Activated T-cell treated with anti-CD3 and anti-CD28 coated beads, Interleukin-2, amount 50 U/mL, for 4 hours (primary cell): ENCODE measurements at regions not wholly inside any gene's neighbourhood (a gene's known extent, or its start where the extent isn't known, plus 50 kb on each side); places are given as distances from the start of the nearest gene placed in this dataset.
"Not testable (repeated sequence)": the region's sequence is repeated elsewhere in the genome, so short reads cannot be mapped to it uniquely, and the experiment has no call there.

ENCODE experiments used
- ATAC-seq, 2 donors: fragments of 200-7000 bp; cut with Tn5 transposase; one replicate each; pipeline ENCODE4 v1.10.0; 2021
- DNase-seq: peaks from one replicate; pipeline ENCODE4 v3.0.0-alpha.2; 2020
- H3K27me3 Mint-ChIP-seq: one replicate; pipeline ENCODE4 v1.8.0; 2021; ENCODE audit warnings: low read depth, mixed read lengths
- H3K36me3 Mint-ChIP-seq: one replicate; pipeline ENCODE4 v1.8.0; 2022; ENCODE audit warnings: mixed read lengths; ENCODE audit not compliant: insufficient read depth
- H3K4me1 Mint-ChIP-seq: one replicate; pipeline ENCODE4 v1.8.0; 2021; ENCODE audit warnings: low read depth, mixed read lengths
- H3K4me3 Mint-ChIP-seq: one replicate; pipeline ENCODE4 v1.8.0; 2021; ENCODE audit warnings: mild to moderate bottlenecking, moderate library complexity, mixed read lengths
- H3K9me3 Mint-ChIP-seq: one replicate; pipeline ENCODE4 v1.8.0; 2021; ENCODE audit warnings: mixed read lengths

- H3K9me3 Mint-ChIP-seq: peaks cover 31% of the 10 kb centered on the region
- ATAC-seq, H3K36me3 Mint-ChIP-seq, DNase-seq, H3K4me3 Mint-ChIP-seq, H3K27me3 Mint-ChIP-seq, H3K4me1 Mint-ChIP-seq: not testable (repeated sequence)
These were observed 222.5 kb upstream of the GRIK2 start for GRCh38 chr6:101171049-101171448.

- ATAC-seq (no peak), DNase-seq (no peak)
- no peak overlapping the region for H3K4me3 Mint-ChIP-seq
- no peaks in the 10 kb centered on the region for H3K27me3 Mint-ChIP-seq
- H3K9me3 Mint-ChIP-seq: no peaks in the 10 kb centered on the region
- no peaks in the 10 kb centered on the region for H3K36me3 Mint-ChIP-seq
- no peaks in the 10 kb centered on the region for H3K4me1 Mint-ChIP-seq
These were observed 214.8 kb upstream of the GRIK2 start for GRCh38 chr6:101178748-101179147.

- Mint-ChIP-seq H3K27me3 (no peaks in the 10 kb centered on the region), H3K36me3 (no peaks in the 10 kb centered on the region), H3K4me1 (no peaks in the 10 kb centered on the region), H3K4me3 (no peak overlapping the region), H3K9me3 (no peaks in the 10 kb centered on the region)
- DNase-seq: no peak
- no peak for ATAC-seq
These were observed 212.5 kb upstream of the GRIK2 start for GRCh38 chr6:101181006-101181405.

GRCh38 chr6:101188285-101188798 lies 205.2 kb upstream of the GRIK2 start:
- DNase-seq, H3K27me3 Mint-ChIP-seq, ATAC-seq, H3K9me3 Mint-ChIP-seq, H3K4me1 Mint-ChIP-seq, H3K4me3 Mint-ChIP-seq, H3K36me3 Mint-ChIP-seq: not testable (repeated sequence)

- ATAC-seq (no peak), DNase-seq (no peak)
- Mint-ChIP-seq H3K4me1 (no peaks in the 10 kb centered on the region), H3K36me3 (no peaks in the 10 kb centered on the region), H3K27me3 (no peaks in the 10 kb centered on the region), H3K9me3 (no peaks in the 10 kb centered on the region), H3K4me3 (no peak overlapping the region)
These were observed 197.9 kb upstream of the GRIK2 start for GRCh38 chr6:101195588-101195987.

- Mint-ChIP-seq H3K4me3 (no peak overlapping the region), H3K4me1 (no peaks in the 10 kb centered on the region), H3K9me3 (no peaks in the 10 kb centered on the region), H3K27me3 (no peaks in the 10 kb centered on the region), H3K36me3 (no peaks in the 10 kb centered on the region)
- ATAC-seq: no peak
- no peak for DNase-seq
These were observed 194.1 kb upstream of the GRIK2 start for GRCh38 chr6:101199441-101199840.

- Mint-ChIP-seq H3K36me3 (no peaks in the 10 kb centered on the region), H3K4me3 (no peak overlapping the region), H3K27me3 (no peaks in the 10 kb centered on the region), H3K4me1 (no peaks in the 10 kb centered on the region), H3K9me3 (no peaks in the 10 kb centered on the region)
- ATAC-seq: no peak
- no peak for DNase-seq
These were observed 190.6 kb upstream of the GRIK2 start for GRCh38 chr6:101202867-101203374.

- Mint-ChIP-seq H3K36me3 (no peaks in the 10 kb centered on the region), H3K27me3 (no peaks in the 10 kb centered on the region), H3K9me3 (no peaks in the 10 kb centered on the region), H3K4me3 (no peak overlapping the region), H3K4me1 (no peaks in the 10 kb centered on the region)
- DNase-seq: no peak
- ATAC-seq: no peak
These were observed 189.8 kb upstream of the GRIK2 start for GRCh38 chr6:101203664-101204063.

- Mint-ChIP-seq H3K4me1 (no peaks in the 10 kb centered on the region), H3K4me3 (no peak overlapping the region), H3K9me3 (no peaks in the 10 kb centered on the region), H3K36me3 (no peaks in the 10 kb centered on the region), H3K27me3 (no peaks in the 10 kb centered on the region)
- ATAC-seq (no peak), DNase-seq (no peak)
These were observed 185.4 kb upstream of the GRIK2 start for GRCh38 chr6:101208152-101208551.

GRCh38 chr6:101212640-101213039 lies 180.9 kb upstream of the GRIK2 start:
- Mint-ChIP-seq H3K36me3 (no peaks in the 10 kb centered on the region), H3K4me1 (no peaks in the 10 kb centered on the region), H3K9me3 (no peaks in the 10 kb centered on the region), H3K27me3 (no peaks in the 10 kb centered on the region), H3K4me3 (no peak overlapping the region)
- DNase-seq (no peak), ATAC-seq (no peak)

GRCh38 chr6:101222007-101222406 lies 171.5 kb upstream of the GRIK2 start:
- Mint-ChIP-seq H3K27me3 (no peaks in the 10 kb centered on the region), H3K4me1 (no peaks in the 10 kb centered on the region), H3K36me3 (no peaks in the 10 kb centered on the region), H3K9me3 (no peaks in the 10 kb centered on the region), H3K4me3 (no peak overlapping the region)
- no peak for DNase-seq
- ATAC-seq: no peak

GRCh38 chr6:101224751-101225150 lies 168.8 kb upstream of the GRIK2 start:
- Mint-ChIP-seq H3K27me3 (no peaks in the 10 kb centered on the region), H3K36me3 (no peaks in the 10 kb centered on the region), H3K9me3 (no peaks in the 10 kb centered on the region), H3K4me3 (no peak overlapping the region), H3K4me1 (no peaks in the 10 kb centered on the region)
- no peak for ATAC-seq
- DNase-seq: no peak

- no peak for ATAC-seq
- no peak for DNase-seq
- Mint-ChIP-seq H3K9me3 (no peaks in the 10 kb centered on the region), H3K27me3 (no peaks in the 10 kb centered on the region), H3K36me3 (no peaks in the 10 kb centered on the region), H3K4me3 (no peak overlapping the region), H3K4me1 (no peaks in the 10 kb centered on the region)
These were observed 166.8 kb upstream of the GRIK2 start for GRCh38 chr6:101226677-101227135.

GRCh38 chr6:101230866-101231265 lies 162.6 kb upstream of the GRIK2 start:
- no peak overlapping the region for H3K4me3 Mint-ChIP-seq
- H3K36me3 Mint-ChIP-seq: no peaks in the 10 kb centered on the region
- no peaks in the 10 kb centered on the region for H3K27me3 Mint-ChIP-seq
- no peaks in the 10 kb centered on the region for H3K9me3 Mint-ChIP-seq
- H3K4me1 Mint-ChIP-seq: no peaks in the 10 kb centered on the region
- no peak for ATAC-seq
- DNase-seq: no peak

GRCh38 chr6:101231606-101232235 lies 161.8 kb upstream of the GRIK2 start:
- Mint-ChIP-seq H3K27me3 (no peaks in the 10 kb centered on the region), H3K36me3 (no peaks in the 10 kb centered on the region), H3K9me3 (no peaks in the 10 kb centered on the region), H3K4me1 (no peaks in the 10 kb centered on the region), H3K4me3 (no peak overlapping the region)
- ATAC-seq: no peak
- DNase-seq: no peak
